NB4 (cell line): ENCODE measurements at regions not wholly inside any gene's neighbourhood (a gene's known extent, or its start where the extent isn't known, plus 50 kb on each side); places are given as distances from the start of the nearest gene placed in this dataset.

Experiments used
- CTCF ChIP-seq: IDR thresholded peaks from one replicate; pipeline ENCODE4 v1.5.1; 2012; ENCODE audit warnings: low read depth, low read length
- MAX ChIP-seq: IDR thresholded peaks from 2 replicates; pipeline ENCODE4 v1.6.1; 2011; ENCODE audit warnings: low read depth, low read length

GRCh38 chr2:4553241-4553640 is 849.9 kb downstream of the DCDC2C start:
- no peak for TF ChIP-seq CTCF
- no peak for TF ChIP-seq MAX
